B cell (primary cell): ENCODE measurements at regions not wholly inside any gene's neighbourhood (a gene's known extent, or its start where the extent isn't known, plus 50 kb on each side); places are given as distances from the start of the nearest gene placed in this dataset.

Experiments
- ATAC-seq: fragments of 200-7000 bp; cut with Tn5 transposase; one replicate; pipeline ENCODE4 v1.10.0; 2021; ENCODE audit warnings: low read depth, mild to moderate bottlenecking, moderate number of reproducible peaks, moderate library complexity
- CTCF ChIA-PET: fragments of 350-600 bp; sonication (Branson Sonifier 250); formaldehyde crosslinking; loops from one replicate; lab custom pipeline; 2021; ENCODE audit warnings: antibody characterized with exemption, inconsistent platforms; lab: Charles Lee
- POLR2A ChIA-PET: fragments of 350-600 bp; sonication (Branson Sonifier 250); formaldehyde crosslinking; loops from one replicate; lab custom pipeline; 2021; ENCODE audit warnings: antibody characterized with exemption; lab: Charles Lee
- DNase-seq: peaks from one replicate; pipeline ENCODE4 v3.0.0; 2013
- H2AFZ ChIP-seq: 2 replicates; pipeline ENCODE4 v1.6.1; 2012; ENCODE audit warnings: mild to moderate bottlenecking, low read depth, low read length; ENCODE audit not compliant: insufficient read depth, poor library complexity, severe bottlenecking
- H3K27ac ChIP-seq, 2 donors: 1 replicate in 1 of 2; 2 replicates in 1 of 2; pipeline ENCODE4 v1.5.1; 2012 to 2013; ENCODE audit warnings: low read length in 2 of 2, mild to moderate bottlenecking in 2 of 2, moderate library complexity in 1 of 2
- H3K27me3 ChIP-seq, 4 experiments: fragments of 200-600 bp in 1 of 4; sonication (generic) in 1 of 4; replicated peaks in 1 of 4; 1 replicate in 2 of 4; 2 replicates in 2 of 4; pipeline versions ENCODE4 v1.6.1 to v1.7.0; 2013 to 2016; ENCODE audit warnings: low read length in 3 of 4, mild to moderate bottlenecking in 2 of 4, mixed read lengths in 1 of 4, moderate library complexity in 1 of 4; ENCODE audit not compliant: insufficient read depth in 4 of 4, control insufficient read depth in 3 of 4; ENCODE audit errors: control extremely low read depth in 1 of 4
- H3K36me3 ChIP-seq, 2 experiments: replicated peaks in 1 of 2; 1 replicate in 1 of 2; 2 replicates in 1 of 2; pipeline versions ENCODE4 v1.6.1 to v1.7.1; 2013; ENCODE audit warnings: low read length in 1 of 2; ENCODE audit not compliant: insufficient read depth in 2 of 2, control insufficient read depth in 1 of 2; ENCODE audit errors: control extremely low read depth in 1 of 2, extremely low read depth in 1 of 2
- H3K4me1 ChIP-seq, 2 donors: fragments of 200-600 bp in 1 of 2; sonication (generic) in 1 of 2; 1 replicate in 1 of 2; 2 replicates in 1 of 2; pipeline versions ENCODE4 v1.5.1 to v1.6.1; 2013 to 2017; ENCODE audit warnings: low read length in 2 of 2; ENCODE audit not compliant: control insufficient read depth in 2 of 2, insufficient read depth in 2 of 2
- H3K4me2 ChIP-seq: replicated peaks from 2 replicates; pipeline ENCODE3; 2012; ENCODE audit warnings: mild to moderate bottlenecking, low read depth, low read length; ENCODE audit not compliant: poor library complexity, severe bottlenecking
- H3K4me3 ChIP-seq, 5 experiments: fragments of 200-600 bp in 1 of 5; sonication (generic) in 1 of 5; 1 replicate in 3 of 5; 2 replicates in 2 of 5; pipeline versions ENCODE4 v1.5.1 to v1.7.0; 2011 to 2016; ENCODE audit warnings: low read length in 4 of 5, mild to moderate bottlenecking in 4 of 5, low read depth in 2 of 5, control low read depth in 1 of 5, moderate library complexity in 1 of 5; ENCODE audit not compliant: insufficient read depth in 1 of 5; ENCODE audit errors: control extremely low read depth in 1 of 5, extremely low read depth in 1 of 5
- H3K79me2 ChIP-seq: fragments of 200-600 bp; sonication (generic); one replicate; pipeline ENCODE4 v1.6.0; 2016; ENCODE audit warnings: low read length; ENCODE audit not compliant: control insufficient read depth, insufficient read depth
- H3K9ac ChIP-seq: fragments of 200-600 bp; sonication (generic); 2 replicates; pipeline ENCODE4 v1.6.1; 2017; ENCODE audit warnings: mild to moderate bottlenecking, low read length, moderate library complexity
- H3K9me3 ChIP-seq, 3 donors: one replicate each; pipeline versions ENCODE4 v1.6.1 to v1.7.1; 2013; ENCODE audit warnings: low read length in 2 of 3; ENCODE audit not compliant: control insufficient read depth in 2 of 3, insufficient read depth in 1 of 3; ENCODE audit errors: control extremely low read depth in 1 of 3
- H4K20me1 ChIP-seq: 2 replicates; pipeline ENCODE4 v1.6.0; 2012; ENCODE audit warnings: mild to moderate bottlenecking, low read length; ENCODE audit not compliant: insufficient read depth, control insufficient read depth, poor library complexity, severe bottlenecking
- H3K27ac Mint-ChIP-seq: one replicate; pipeline ENCODE4 v1.8.0; 2021; ENCODE audit warnings: mixed read lengths
- H3K27me3 Mint-ChIP-seq: one replicate; pipeline ENCODE4 v1.8.0; 2021; ENCODE audit warnings: mixed read lengths
- H3K4me1 Mint-ChIP-seq: one replicate; pipeline ENCODE4 v1.8.0; 2021; ENCODE audit warnings: mixed read lengths
- H3K4me3 Mint-ChIP-seq: one replicate; pipeline ENCODE4 v1.8.0; 2021; ENCODE audit warnings: mixed read lengths
- H3K9me3 Mint-ChIP-seq: one replicate; pipeline ENCODE4 v1.8.0; 2022; ENCODE audit warnings: mixed read lengths; ENCODE audit not compliant: insufficient read depth
- EZH2 ChIP-seq: IDR thresholded peaks from 2 replicates; pipeline ENCODE4 v1.6.1; 2012; ENCODE audit warnings: borderline replicate concordance, low read depth, mild to moderate bottlenecking, moderate library complexity, low read length; ENCODE audit not compliant: insufficient read depth, poor library complexity, severe bottlenecking
- WGBS: methylation state at CpG from one replicate; pipeline ENCODE4 v1.1.5; 2013; ENCODE audit warnings: missing lambda C conversion rate; ENCODE audit not compliant: insufficient coverage; 5-methylcytosine and 5-hydroxymethylcytosine counted together
- intact Hi-C: fragments of 100-400 bp; cut with micrococcal nuclease; formaldehyde crosslinking; loops from one replicate; pipeline ENCODE4 v1.10.0; 2022
- TF ChIP-seq, protein P1 (sequence below): fragments of 200-600 bp; IDR thresholded peaks from one replicate; pipeline ENCODE4 v1.8.0; 2022; ENCODE audit warnings: antibody characterized with exemption, mild to moderate bottlenecking

DNA sequence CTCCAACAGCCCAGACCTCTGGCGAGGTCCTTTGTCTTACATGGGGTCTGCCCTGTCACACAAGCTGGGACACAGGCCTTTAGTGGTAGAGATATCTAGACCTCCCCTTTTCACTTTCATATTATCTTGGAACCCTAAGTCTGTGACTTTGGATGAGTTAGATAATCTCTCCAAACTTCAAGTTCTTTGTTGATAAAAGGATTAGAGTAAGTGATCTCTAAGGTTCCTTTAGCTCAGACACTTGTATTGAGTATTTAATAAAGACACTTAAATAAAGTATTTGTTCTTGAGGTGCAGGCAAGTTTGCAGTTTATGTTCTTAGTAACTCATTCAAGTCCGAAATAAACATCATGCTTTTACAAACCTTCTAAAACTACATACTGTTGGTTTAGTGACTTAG is 459.6 kb downstream of the SHQ1 start:
- no peak overlapping the region for H3K27ac ChIP-seq
- Mint-ChIP-seq H3K4me1 (peaks cover 66% of the 10 kb centered on the region), H3K9me3 (no peaks in the 10 kb centered on the region), H3K27me3 (no peaks in the 10 kb centered on the region), H3K27ac (no peak overlapping the region), H3K4me3 (no peak overlapping the region)
- intact Hi-C loops: no loop called here
- peaks cover 5 to 10% of the 10 kb centered on the region in 2 donors for H3K4me1 ChIP-seq
- no peak overlapping the region for H3K4me2 ChIP-seq
- peaks cover 0 to 3% (median 0%) of the 10 kb centered on the region in 3 donors for H3K9me3 ChIP-seq
- no peak overlapping the region for H2AFZ ChIP-seq
- CTCF ChIA-PET: no interaction called here
- no peak overlapping the region for H3K9ac ChIP-seq
- no peak overlapping the region for H3K4me3 ChIP-seq
- POLR2A ChIA-PET: no interaction called here
- WGBS: no CpG with 5 or more reads among the region's 2 CpGs
- no peak for ATAC-seq
- H3K27me3 ChIP-seq: no peaks in the 10 kb centered on the region
- H3K79me2 ChIP-seq: peaks cover 97% of the 10 kb centered on the region
- H3K36me3 ChIP-seq: peaks cover 0 to 3% of the 10 kb centered on the region in 2 experiments
- peaks cover 97% of the 10 kb centered on the region for H4K20me1 ChIP-seq
- DNase-seq: no peak
- TF ChIP-seq, protein P1, sequence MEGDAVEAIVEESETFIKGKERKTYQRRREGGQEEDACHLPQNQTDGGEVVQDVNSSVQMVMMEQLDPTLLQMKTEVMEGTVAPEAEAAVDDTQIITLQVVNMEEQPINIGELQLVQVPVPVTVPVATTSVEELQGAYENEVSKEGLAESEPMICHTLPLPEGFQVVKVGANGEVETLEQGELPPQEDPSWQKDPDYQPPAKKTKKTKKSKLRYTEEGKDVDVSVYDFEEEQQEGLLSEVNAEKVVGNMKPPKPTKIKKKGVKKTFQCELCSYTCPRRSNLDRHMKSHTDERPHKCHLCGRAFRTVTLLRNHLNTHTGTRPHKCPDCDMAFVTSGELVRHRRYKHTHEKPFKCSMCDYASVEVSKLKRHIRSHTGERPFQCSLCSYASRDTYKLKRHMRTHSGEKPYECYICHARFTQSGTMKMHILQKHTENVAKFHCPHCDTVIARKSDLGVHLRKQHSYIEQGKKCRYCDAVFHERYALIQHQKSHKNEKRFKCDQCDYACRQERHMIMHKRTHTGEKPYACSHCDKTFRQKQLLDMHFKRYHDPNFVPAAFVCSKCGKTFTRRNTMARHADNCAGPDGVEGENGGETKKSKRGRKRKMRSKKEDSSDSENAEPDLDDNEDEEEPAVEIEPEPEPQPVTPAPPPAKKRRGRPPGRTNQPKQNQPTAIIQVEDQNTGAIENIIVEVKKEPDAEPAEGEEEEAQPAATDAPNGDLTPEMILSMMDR: no peak
- no peak for TF ChIP-seq EZH2

DNA sequence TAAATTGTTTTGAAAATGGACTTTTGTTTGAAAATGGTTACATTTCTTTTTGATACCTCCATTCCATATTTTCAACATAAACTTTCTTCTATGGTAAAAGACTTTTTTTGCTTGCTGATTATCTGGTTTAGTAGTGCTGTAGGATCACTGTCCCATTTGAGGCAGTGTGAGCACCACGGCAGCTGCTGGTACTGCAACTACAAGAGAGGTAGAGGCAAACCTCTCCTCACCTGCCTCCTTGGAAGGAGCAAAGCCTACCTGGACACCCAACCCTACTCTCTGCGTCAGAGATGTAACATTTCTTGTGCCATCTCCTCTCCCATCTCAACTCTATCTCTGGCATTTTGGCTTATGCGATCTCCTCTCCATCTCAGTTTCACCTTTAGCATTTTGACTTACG is 460.1 kb downstream of the SHQ1 start:
- H3K27me3 Mint-ChIP-seq: no peaks in the 10 kb centered on the region
- no peak overlapping the region for H3K4me3 Mint-ChIP-seq
- no peak for TF ChIP-seq EZH2
- TF ChIP-seq, protein P1: no peak
- WGBS: 95% methylated on average over 3 of the region's 4 CpGs
- no peaks in the 10 kb centered on the region for H3K9me3 Mint-ChIP-seq
- ATAC-seq: no peak
- ChIA-PET CTCF (no interaction called here), POLR2A (no interaction called here)
- intact Hi-C loops: no loop called here
- no peak overlapping the region for H3K27ac Mint-ChIP-seq
- no peak for DNase-seq
- Histone ChIP-seq H3K27me3 (no peaks in the 10 kb centered on the region), H3K79me2 (peaks cover 97% of the 10 kb centered on the region), H3K36me3 (peaks cover 0 to 3% of the 10 kb centered on the region in 2 experiments), H3K9me3 (peaks cover 0 to 1% (median 0%) of the 10 kb centered on the region in 3 donors), H3K9ac (no peak overlapping the region), H3K4me1 (peaks cover 3 to 10% of the 10 kb centered on the region in 2 donors), H3K27ac (no peak overlapping the region), H3K4me2 (no peak overlapping the region), H4K20me1 (peaks cover 97% of the 10 kb centered on the region), H2AFZ (no peak overlapping the region), H3K4me3 (no peak overlapping the region)
- peaks cover 66% of the 10 kb centered on the region for H3K4me1 Mint-ChIP-seq
